ENCODE measurements at regions not wholly inside any gene's neighbourhood (a gene's known extent, or its start where the extent isn't known, plus 50 kb on each side); places are given as distances from the start of the nearest gene placed in this dataset.

GRCh38 chr3:10697918-10698317, 118.1 kb upstream of the SLC6A11 start:
- no peak for TF ChIP-seq CTCF (IDR thresholded peaks at IDR 0.05; ENCODE audit: insufficient read depth, low read length, poor library complexity, severe bottlenecking)
- no peak for TF ChIP-seq EZH2phosphoT487 (conservative IDR thresholded peaks at IDR 0.05; ENCODE audit: low read length)

All from SU-DHL-6 (cell line).